ENCODE measurements at regions not wholly inside any gene's neighbourhood (a gene's known extent, or its start where the extent isn't known, plus 50 kb on each side); places are given as distances from the start of the nearest gene placed in this dataset.

DNA sequence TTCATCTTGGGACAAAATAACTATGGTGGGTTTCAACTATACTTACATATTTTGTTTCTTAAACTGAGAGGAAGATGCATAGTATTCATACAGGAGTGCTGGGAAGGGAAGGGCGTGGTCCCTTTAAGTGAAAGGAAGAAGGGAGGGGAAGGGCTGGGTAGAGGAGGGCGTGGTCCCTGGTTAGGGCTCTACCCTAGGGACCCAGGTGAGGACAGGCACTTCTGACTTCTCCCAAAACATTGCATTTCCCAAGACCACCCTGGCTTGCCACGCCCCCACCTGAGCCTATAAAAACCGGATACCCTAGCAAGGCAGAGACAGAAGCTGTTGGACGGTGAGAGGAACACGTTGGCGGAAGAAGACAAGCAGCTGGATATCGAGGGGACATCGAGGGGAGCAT is 157.6 kb upstream of the PLXNA4 start:
- Histone ChIP-seq H3K9me3 (replicated peaks) (no peaks in the 10 kb centered on the region), H3K36me3 (no peaks in the 10 kb centered on the region), H3K4me1 (no peaks in the 10 kb centered on the region), H3K27me3 (0 out of 2 replicates have a peak, but pooled peaks cover 2% of the 10 kb centered on the region), H3K4me3 (no peak overlapping the region), H3K27ac (no peak overlapping the region)
- no peak for DNase-seq

DNA sequence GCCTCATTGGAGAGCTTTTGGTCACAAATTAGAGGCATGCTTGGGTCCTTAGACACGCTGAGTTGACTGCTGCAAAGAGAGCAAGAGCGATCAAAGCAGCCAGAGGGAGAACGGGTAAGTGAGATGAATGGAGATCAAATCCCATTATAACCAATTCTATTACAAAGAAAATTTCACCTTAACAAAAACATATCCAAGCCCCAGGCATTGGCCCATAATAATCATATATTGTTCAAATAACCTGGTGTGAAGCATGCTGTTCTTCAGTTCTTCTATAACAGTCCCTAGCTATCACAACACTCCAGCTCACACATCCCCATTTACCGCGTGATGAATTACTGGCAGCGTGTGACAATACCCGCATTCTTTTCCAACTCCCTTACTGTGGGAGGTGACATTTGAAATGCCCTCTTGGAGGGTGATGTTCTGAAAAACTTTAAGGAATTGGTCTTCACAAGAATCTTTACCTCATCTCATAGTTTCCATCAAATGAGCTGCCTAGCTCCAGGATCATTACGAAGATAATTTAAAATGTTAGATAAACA is 156.1 kb upstream of the PLXNA4 start:
- Histone ChIP-seq H3K27ac (no peak overlapping the region), H3K9me3 (replicated peaks) (no peaks in the 10 kb centered on the region), H3K27me3 (0 out of 2 replicates have a peak, but pooled peaks cover 2% of the 10 kb centered on the region), H3K36me3 (no peaks in the 10 kb centered on the region), H3K4me3 (no peak overlapping the region), H3K4me1 (no peaks in the 10 kb centered on the region)
- no peak for DNase-seq

DNA sequence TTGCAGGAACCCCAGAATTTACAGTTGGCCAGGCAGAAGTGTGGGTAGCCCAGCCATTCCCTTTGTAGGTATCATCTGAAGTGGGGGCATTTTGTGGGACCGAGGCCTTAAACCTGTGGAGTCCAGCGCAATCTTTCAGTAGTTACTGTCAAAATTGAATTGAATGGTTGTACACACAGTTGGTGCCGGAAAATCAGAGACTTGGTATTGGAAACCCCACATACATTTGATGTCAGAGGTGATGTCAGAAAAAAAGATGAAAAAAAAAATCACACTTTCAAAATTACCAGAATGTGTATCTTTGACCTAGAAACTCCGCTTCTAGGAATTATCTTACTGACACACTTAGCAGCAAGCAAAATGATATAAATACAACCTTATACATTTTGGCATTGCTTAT is 153.8 kb upstream of the PLXNA4 start:
- 0 out of 2 replicates have a peak, but pooled peaks cover 2% of the 10 kb centered on the region for H3K27me3 ChIP-seq
- H3K4me3 ChIP-seq, result no peak overlapping the region
- no peaks in the 10 kb centered on the region for H3K9me3 ChIP-seq (replicated peaks)
- no peaks in the 10 kb centered on the region for H3K36me3 ChIP-seq
- DNase-seq, result no peak
- no peaks in the 10 kb centered on the region for H3K4me1 ChIP-seq
- H3K27ac ChIP-seq, result no peak overlapping the region

DNA sequence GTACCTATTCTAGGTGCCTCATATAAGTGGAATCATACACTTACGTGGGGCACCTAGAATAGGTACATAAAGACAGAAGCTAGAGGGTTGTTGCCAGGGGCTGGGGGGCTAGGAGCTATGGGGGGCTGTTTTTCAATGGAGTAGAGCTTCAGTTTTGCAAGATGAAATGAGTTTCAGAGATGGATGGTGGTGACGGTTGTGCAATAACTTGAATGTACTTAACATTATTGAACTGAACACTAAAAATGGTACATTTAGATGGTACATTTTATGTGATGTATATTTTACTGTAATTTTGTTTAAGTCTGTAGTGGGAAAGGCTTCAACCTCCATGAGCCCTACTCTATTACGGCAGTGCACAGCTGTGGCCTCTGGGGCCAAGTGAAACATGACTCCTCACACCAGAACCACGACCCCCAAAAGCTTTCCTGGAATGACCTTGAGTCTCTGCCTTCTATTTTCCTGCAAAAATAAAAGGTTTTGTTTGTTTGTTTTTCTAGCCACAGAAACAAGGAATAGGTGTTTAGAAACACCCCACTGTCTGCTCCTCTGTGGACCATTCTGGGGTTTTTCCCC is 147.3 kb upstream of the PLXNA4 start:
- peak; percentile 26 to 62 for DNase-seq
- H3K27me3 ChIP-seq, result no peaks in the 10 kb centered on the region
- no peaks in the 10 kb centered on the region; the same call in 1 of the 2 replicates for H3K9me3 ChIP-seq (replicated peaks)
- H3K4me1 ChIP-seq, result peaks cover 11% of the 10 kb centered on the region
- no peaks in the 10 kb centered on the region for H3K36me3 ChIP-seq
- H3K4me3 ChIP-seq, result no peak overlapping the region
- no peak overlapping the region for H3K27ac ChIP-seq

DNA sequence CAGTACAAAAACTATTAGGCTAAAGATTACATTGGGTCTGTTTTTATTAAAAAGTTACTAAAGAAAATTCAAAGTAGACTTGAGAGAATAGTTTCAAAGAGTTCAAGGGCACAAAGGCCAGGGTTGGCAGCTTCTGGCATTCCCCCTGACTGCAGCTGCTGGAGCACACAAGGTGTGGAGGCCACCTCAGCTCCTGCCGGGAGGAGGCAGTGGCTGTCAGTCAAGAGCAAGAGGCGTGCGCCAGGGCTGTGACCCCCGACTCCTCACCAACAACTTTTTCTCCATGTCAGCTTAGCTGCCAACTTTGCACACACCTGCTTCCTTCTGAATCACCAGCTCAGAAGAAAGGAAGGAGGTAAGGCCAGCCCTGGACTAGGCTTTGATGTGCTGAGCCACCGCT is 144.6 kb upstream of the PLXNA4 start:
- Histone ChIP-seq H3K27me3 (no peaks in the 10 kb centered on the region), H3K4me1 (peaks cover 11% of the 10 kb centered on the region), H3K27ac (no peak overlapping the region), H3K4me3 (no peak overlapping the region), H3K9me3 (replicated peaks) (no peaks in the 10 kb centered on the region; the same call in 1 of the 2 replicates), H3K36me3 (no peaks in the 10 kb centered on the region)
- DNase-seq, result no peak

DNA sequence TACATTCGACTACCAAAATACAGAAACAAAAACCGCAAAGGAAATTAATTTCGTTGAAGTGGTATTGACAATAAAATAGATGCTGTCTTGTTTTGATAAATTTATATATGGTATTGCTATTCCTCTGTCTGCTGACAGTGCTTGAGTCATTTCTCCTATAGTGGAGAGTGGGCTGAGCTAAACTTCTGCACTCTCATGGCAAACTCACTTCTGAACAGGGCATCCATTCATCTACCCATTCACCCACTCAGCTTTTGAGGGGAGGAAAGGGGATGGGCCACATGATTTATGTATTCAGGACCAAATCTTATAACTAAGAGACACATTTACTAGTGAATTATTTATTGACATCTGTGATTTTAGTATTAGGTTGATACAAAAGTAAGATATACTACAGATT is 137.6 kb upstream of the PLXNA4 start:
- Histone ChIP-seq H3K36me3 (no peaks in the 10 kb centered on the region), H3K4me3 (no peak overlapping the region), H3K27me3 (no peaks in the 10 kb centered on the region), H3K27ac (no peak overlapping the region), H3K9me3 (replicated peaks) (no peaks in the 10 kb centered on the region), H3K4me1 (no peaks in the 10 kb centered on the region)
- no peak for DNase-seq

DNA sequence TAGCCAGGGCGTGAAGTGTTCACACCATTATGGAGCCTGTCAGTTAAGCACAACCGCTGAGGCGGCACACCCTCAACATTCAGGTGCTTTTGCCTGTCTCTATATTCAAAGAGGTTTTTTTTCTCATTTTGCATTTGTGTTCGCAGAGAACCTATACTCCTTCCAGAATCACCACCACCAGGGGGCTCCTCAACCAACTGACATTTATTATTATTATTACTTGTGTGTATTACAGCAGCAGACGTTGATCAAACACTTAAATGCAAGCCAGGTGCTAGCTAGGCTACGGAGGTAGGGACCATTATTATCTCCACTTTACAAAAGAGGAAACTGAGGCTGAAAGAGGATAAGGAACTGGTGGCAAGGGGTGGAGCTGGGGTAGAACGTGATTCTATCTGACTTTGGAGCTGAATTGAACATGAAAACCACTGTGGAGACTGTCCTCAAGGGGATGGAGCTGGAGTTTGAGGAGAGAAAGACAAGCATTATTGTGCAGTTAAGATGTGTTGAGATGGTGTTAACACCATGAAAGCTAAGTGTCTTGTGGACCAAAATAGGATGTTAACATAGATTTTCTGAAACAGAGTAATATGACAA is 133.8 kb upstream of the PLXNA4 start:
- no peak overlapping the region for H3K27ac ChIP-seq
- no peaks in the 10 kb centered on the region for H3K27me3 ChIP-seq
- no peaks in the 10 kb centered on the region for H3K4me1 ChIP-seq
- no peak overlapping the region for H3K4me3 ChIP-seq
- H3K9me3 ChIP-seq (replicated peaks), result no peaks in the 10 kb centered on the region
- no peaks in the 10 kb centered on the region for H3K36me3 ChIP-seq
- peak; percentile 13 to 33 for DNase-seq

DNA sequence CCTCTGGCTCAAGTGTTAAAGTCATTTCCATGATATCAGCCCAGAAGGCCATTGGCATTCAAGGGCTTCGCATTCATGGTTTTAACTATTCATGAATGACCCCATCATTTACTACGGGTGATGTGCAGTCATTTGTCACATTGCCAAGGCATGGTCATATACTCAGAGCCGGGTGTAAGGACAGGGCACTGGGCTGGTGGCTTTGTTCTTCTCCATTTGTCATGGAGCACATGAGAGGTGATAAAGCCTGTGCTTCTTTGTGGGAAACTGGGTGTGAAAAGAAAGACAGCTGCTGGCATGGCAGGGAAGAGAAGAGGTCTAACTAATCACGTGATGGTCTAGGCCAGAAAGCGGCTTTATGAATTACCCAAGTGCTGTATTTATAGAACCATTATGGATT is 132.2 kb upstream of the PLXNA4 start:
- DNase-seq, result peak in 1 of 2 experiments; percentile 34
- no peak overlapping the region for H3K4me3 ChIP-seq
- H3K27ac ChIP-seq, result no peak overlapping the region
- no peaks in the 10 kb centered on the region for H3K9me3 ChIP-seq (replicated peaks)
- H3K4me1 ChIP-seq, result no peaks in the 10 kb centered on the region
- H3K27me3 ChIP-seq, result no peaks in the 10 kb centered on the region
- no peaks in the 10 kb centered on the region for H3K36me3 ChIP-seq

DNA sequence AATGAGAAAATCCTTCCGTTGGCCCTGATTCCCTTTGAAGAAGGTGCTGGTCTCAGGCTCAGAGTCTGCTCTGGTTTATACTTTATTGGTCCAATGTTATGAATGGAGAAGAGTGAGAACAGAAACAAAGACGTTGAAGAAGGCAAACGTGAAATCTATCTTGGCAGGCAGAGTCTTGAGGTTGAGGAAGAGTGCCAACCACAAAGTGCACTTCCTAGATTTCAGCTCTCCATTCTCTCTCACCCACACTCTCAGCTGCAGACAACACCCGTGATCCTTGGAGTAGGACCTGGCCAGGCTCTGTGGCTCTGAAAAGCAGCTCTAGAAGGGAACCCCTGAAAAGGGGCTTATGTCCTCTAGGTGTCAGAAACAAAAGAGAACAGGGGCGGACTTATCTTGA is 128.9 kb upstream of the PLXNA4 start:
- Histone ChIP-seq H3K9me3 (replicated peaks) (no peaks in the 10 kb centered on the region), H3K4me1 (no peaks in the 10 kb centered on the region), H3K27me3 (no peaks in the 10 kb centered on the region), H3K36me3 (no peaks in the 10 kb centered on the region), H3K4me3 (no peak overlapping the region), H3K27ac (no peak overlapping the region)
- no peak for DNase-seq

DNA sequence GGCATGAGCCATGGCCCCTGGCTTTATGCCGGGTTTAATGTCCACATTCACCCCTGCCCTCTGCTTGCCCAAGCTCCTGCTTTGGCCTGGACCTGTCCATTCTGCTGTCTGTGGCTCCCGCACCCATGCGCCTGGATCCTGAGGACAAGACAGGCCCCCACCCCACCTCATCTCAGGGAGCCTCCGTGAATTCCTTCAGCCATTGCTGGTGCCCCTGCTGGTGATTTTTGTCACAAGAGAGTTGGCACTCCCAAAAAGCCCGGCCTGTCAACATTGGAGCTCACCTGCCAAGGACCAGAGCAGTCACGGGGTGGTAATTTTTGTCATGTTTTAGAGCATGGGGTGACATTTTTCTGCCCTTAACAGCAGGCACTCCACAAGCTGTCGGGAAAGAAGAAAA is 127.5 kb upstream of the PLXNA4 start:
- Histone ChIP-seq H3K27ac (no peak overlapping the region), H3K27me3 (no peaks in the 10 kb centered on the region), H3K9me3 (replicated peaks) (no peaks in the 10 kb centered on the region), H3K4me1 (no peaks in the 10 kb centered on the region), H3K4me3 (no peak overlapping the region), H3K36me3 (no peaks in the 10 kb centered on the region)
- DNase-seq, result no peak

DNA sequence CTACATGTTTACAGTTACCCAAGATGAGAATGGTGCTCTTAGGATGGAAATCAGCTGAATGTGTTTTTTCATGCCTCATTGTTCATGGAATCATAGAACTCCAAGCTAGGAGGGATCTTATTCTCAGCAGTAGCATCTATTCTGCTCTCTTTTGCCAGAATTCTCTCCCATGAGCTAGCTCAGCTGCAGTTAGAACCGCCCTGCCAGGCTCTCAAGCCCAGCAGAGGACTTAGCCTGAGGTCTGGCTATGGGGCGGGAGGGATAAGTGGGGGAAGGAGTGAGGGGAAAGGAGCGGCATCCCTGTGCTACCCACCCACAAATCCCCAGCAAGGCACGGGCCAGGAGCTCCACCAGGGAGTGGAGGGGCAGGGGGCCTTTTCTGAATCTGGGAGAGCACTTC is 120.7 kb upstream of the PLXNA4 start:
- Histone ChIP-seq H3K27me3 (no peaks in the 10 kb centered on the region), H3K27ac (no peak overlapping the region), H3K4me1 (no peaks in the 10 kb centered on the region), H3K9me3 (replicated peaks) (no peaks in the 10 kb centered on the region), H3K4me3 (no peak overlapping the region), H3K36me3 (no peaks in the 10 kb centered on the region)
- no peak for DNase-seq

DNA sequence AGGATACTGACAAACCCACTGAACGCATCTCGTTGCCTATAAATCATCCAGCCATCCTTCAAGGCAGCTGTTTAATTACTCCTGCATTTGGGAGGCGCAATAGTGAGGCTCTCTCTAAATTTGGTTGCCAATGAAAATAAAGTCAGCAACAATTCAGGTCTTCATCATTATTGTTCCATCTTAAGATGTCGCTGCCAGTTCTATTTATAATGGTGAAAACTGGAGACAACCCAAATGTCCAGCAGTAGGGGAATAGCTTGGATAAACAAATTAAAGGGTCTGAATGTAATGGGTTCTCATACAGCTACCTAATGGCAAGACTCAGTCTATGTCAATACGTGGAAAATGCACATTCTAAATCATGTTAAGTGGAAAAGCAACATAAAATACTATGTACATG is 120.1 kb upstream of the PLXNA4 start:
- no peak overlapping the region for H3K4me3 ChIP-seq
- H3K36me3 ChIP-seq, result no peaks in the 10 kb centered on the region
- H3K27me3 ChIP-seq, result no peaks in the 10 kb centered on the region
- no peaks in the 10 kb centered on the region for H3K4me1 ChIP-seq
- H3K27ac ChIP-seq, result no peak overlapping the region
- DNase-seq, result no peak
- no peaks in the 10 kb centered on the region for H3K9me3 ChIP-seq (replicated peaks)

DNA sequence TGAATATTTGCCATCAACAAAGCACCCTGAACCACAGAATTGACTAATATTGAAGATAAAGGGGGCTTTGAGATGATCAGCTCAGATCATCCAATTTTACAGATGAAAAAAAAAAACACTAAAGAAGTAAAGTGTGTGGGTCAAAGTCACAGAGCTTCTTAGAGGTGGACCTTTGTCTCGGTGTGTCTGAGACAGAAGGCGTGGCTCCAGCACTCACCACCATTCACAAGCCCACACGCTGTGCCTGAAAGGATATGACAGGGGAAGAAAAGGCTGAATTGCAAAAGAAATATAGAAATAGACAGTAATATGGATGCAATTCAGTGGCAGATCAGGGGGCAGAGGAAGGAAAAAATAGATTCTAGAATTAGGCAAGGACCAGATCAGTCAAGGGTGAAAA is 114.9 kb upstream of the PLXNA4 start:
- no peak overlapping the region for H3K27ac ChIP-seq
- no peaks in the 10 kb centered on the region for H3K36me3 ChIP-seq
- H3K9me3 ChIP-seq (replicated peaks), result no peaks in the 10 kb centered on the region; the same call in 1 of the 2 replicates
- H3K4me3 ChIP-seq, result no peak overlapping the region
- no peaks in the 10 kb centered on the region for H3K4me1 ChIP-seq
- DNase-seq, result no peak
- H3K27me3 ChIP-seq, result no peaks in the 10 kb centered on the region

DNA sequence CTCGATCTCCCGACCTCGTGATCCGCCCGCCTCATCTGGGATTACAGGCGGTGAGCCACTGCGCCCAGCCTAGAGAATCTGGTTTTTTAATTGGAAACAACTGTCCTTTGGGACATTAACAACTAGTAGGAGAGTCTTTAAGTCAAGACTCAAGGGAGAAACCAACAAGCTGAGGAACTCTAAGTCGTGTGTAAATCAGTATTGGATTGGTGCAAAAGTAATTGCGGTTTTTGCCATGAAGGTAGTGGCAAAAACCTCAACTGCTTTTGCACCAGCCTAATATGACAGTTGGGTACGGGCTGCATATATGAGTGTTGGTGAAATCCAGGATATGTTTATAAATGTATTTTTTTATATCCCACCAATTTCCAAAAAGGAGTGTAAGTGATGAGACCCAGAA is 113.9 kb upstream of the PLXNA4 start:
- Histone ChIP-seq H3K4me3 (no peak overlapping the region), H3K4me1 (no peaks in the 10 kb centered on the region), H3K27me3 (no peaks in the 10 kb centered on the region), H3K27ac (no peak overlapping the region), H3K9me3 (replicated peaks) (no peaks in the 10 kb centered on the region; the same call in 1 of the 2 replicates), H3K36me3 (no peaks in the 10 kb centered on the region)
- DNase-seq, result no peak

DNA sequence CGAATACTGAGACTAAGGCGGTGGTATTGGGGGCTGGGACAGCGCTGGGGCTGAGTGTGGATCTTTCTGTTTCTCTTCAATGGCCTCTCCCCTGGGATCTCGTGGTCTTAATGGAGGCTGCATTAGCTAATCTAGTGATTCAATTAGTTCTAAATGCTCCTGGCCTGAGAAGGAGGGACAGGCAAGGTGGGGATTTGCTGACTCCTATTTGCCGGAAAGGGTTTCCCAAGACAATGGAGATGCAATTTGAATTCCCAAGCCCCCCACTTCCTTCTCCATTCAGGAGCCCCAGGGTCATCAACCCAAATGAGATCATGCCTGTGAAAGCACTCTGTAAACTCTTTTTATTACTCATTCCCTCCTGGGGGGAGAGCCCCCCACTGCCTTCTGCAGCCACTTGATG is 111.7 kb upstream of the PLXNA4 start:
- no peaks in the 10 kb centered on the region for H3K36me3 ChIP-seq
- no peaks in the 10 kb centered on the region for H3K4me1 ChIP-seq
- no peak overlapping the region for H3K4me3 ChIP-seq
- H3K27ac ChIP-seq, result no peak overlapping the region
- H3K27me3 ChIP-seq, result no peaks in the 10 kb centered on the region
- no peaks in the 10 kb centered on the region; the same call in 1 of the 2 replicates for H3K9me3 ChIP-seq (replicated peaks)
- DNase-seq, result no peak

DNA sequence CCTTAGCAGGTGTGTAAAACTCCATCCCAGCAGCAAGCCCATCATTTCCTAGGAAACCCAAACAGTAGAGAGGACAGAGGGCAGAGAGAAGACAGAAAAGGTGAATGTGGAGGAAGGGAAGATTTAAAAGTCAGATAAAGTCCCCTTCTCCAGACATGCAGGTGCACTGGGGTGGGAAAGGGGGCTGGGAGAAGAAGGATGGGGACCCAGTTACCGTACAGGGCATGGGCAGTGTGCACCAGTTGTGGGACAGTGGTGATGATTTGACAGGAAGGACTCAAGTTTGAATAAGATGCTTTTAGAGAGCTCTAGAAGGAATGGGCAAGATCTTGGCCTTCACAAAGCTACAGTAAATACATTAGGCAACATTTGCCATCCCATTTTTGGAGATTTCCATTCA is 110.7 kb upstream of the PLXNA4 start:
- H3K4me1 ChIP-seq, result no peaks in the 10 kb centered on the region
- H3K27ac ChIP-seq, result no peak overlapping the region
- no peaks in the 10 kb centered on the region for H3K27me3 ChIP-seq
- no peak for DNase-seq
- H3K9me3 ChIP-seq (replicated peaks), result no peaks in the 10 kb centered on the region; the same call in 1 of the 2 replicates
- H3K4me3 ChIP-seq, result no peak overlapping the region
- H3K36me3 ChIP-seq, result no peaks in the 10 kb centered on the region
